ENCODE measurements at regions not wholly inside any gene's neighbourhood (a gene's known extent, or its start where the extent isn't known, plus 50 kb on each side); places are given as distances from the start of the nearest gene placed in this dataset.

DNA sequence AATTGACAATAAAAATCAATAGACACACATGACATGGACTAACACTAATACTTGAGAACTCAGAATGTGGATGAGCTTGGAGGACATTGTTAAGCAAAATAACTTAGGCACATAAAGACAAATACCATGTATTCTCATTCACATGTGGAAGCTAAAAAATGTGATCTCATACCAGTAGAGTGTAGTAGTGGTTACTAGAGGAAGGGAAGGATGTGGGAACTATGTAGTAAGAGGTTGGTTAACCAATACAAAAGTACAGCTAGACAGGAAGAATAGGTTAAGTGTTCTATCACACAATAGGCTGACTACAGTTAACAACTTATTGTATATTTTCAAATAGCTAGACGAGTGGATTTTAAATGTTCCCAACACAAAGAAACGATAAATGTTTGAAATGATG lies 415.8 kb upstream of the KLF12 start (continued):
- TF ChIP-seq, protein P1, sequence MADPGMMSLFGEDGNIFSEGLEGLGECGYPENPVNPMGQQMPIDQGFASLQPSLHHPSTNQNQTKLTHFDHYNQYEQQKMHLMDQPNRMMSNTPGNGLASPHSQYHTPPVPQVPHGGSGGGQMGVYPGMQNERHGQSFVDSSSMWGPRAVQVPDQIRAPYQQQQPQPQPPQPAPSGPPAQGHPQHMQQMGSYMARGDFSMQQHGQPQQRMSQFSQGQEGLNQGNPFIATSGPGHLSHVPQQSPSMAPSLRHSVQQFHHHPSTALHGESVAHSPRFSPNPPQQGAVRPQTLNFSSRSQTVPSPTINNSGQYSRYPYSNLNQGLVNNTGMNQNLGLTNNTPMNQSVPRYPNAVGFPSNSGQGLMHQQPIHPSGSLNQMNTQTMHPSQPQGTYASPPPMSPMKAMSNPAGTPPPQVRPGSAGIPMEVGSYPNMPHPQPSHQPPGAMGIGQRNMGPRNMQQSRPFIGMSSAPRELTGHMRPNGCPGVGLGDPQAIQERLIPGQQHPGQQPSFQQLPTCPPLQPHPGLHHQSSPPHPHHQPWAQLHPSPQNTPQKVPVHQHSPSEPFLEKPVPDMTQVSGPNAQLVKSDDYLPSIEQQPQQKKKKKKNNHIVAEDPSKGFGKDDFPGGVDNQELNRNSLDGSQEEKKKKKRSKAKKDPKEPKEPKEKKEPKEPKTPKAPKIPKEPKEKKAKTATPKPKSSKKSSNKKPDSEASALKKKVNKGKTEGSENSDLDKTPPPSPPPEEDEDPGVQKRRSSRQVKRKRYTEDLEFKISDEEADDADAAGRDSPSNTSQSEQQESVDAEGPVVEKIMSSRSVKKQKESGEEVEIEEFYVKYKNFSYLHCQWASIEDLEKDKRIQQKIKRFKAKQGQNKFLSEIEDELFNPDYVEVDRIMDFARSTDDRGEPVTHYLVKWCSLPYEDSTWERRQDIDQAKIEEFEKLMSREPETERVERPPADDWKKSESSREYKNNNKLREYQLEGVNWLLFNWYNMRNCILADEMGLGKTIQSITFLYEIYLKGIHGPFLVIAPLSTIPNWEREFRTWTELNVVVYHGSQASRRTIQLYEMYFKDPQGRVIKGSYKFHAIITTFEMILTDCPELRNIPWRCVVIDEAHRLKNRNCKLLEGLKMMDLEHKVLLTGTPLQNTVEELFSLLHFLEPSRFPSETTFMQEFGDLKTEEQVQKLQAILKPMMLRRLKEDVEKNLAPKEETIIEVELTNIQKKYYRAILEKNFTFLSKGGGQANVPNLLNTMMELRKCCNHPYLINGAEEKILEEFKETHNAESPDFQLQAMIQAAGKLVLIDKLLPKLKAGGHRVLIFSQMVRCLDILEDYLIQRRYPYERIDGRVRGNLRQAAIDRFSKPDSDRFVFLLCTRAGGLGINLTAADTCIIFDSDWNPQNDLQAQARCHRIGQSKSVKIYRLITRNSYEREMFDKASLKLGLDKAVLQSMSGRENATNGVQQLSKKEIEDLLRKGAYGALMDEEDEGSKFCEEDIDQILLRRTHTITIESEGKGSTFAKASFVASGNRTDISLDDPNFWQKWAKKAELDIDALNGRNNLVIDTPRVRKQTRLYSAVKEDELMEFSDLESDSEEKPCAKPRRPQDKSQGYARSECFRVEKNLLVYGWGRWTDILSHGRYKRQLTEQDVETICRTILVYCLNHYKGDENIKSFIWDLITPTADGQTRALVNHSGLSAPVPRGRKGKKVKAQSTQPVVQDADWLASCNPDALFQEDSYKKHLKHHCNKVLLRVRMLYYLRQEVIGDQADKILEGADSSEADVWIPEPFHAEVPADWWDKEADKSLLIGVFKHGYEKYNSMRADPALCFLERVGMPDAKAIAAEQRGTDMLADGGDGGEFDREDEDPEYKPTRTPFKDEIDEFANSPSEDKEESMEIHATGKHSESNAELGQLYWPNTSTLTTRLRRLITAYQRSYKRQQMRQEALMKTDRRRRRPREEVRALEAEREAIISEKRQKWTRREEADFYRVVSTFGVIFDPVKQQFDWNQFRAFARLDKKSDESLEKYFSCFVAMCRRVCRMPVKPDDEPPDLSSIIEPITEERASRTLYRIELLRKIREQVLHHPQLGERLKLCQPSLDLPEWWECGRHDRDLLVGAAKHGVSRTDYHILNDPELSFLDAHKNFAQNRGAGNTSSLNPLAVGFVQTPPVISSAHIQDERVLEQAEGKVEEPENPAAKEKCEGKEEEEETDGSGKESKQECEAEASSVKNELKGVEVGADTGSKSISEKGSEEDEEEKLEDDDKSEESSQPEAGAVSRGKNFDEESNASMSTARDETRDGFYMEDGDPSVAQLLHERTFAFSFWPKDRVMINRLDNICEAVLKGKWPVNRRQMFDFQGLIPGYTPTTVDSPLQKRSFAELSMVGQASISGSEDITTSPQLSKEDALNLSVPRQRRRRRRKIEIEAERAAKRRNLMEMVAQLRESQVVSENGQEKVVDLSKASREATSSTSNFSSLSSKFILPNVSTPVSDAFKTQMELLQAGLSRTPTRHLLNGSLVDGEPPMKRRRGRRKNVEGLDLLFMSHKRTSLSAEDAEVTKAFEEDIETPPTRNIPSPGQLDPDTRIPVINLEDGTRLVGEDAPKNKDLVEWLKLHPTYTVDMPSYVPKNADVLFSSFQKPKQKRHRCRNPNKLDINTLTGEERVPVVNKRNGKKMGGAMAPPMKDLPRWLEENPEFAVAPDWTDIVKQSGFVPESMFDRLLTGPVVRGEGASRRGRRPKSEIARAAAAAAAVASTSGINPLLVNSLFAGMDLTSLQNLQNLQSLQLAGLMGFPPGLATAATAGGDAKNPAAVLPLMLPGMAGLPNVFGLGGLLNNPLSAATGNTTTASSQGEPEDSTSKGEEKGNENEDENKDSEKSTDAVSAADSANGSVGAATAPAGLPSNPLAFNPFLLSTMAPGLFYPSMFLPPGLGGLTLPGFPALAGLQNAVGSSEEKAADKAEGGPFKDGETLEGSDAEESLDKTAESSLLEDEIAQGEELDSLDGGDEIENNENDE (IDR thresholded peaks at IDR 0.05; ENCODE audit: low read depth, low read length): no peak
- TF ChIP-seq ELF4 (CRISPR knock-in tag; IDR thresholded peaks at IDR 0.05): no peak
- TF ChIP-seq, protein P2, sequence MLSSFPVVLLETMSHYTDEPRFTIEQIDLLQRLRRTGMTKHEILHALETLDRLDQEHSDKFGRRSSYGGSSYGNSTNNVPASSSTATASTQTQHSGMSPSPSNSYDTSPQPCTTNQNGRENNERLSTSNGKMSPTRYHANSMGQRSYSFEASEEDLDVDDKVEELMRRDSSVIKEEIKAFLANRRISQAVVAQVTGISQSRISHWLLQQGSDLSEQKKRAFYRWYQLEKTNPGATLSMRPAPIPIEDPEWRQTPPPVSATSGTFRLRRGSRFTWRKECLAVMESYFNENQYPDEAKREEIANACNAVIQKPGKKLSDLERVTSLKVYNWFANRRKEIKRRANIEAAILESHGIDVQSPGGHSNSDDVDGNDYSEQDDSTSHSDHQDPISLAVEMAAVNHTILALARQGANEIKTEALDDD (IDR thresholded peaks at IDR 0.05): no peak
- TF ChIP-seq, protein P3, sequence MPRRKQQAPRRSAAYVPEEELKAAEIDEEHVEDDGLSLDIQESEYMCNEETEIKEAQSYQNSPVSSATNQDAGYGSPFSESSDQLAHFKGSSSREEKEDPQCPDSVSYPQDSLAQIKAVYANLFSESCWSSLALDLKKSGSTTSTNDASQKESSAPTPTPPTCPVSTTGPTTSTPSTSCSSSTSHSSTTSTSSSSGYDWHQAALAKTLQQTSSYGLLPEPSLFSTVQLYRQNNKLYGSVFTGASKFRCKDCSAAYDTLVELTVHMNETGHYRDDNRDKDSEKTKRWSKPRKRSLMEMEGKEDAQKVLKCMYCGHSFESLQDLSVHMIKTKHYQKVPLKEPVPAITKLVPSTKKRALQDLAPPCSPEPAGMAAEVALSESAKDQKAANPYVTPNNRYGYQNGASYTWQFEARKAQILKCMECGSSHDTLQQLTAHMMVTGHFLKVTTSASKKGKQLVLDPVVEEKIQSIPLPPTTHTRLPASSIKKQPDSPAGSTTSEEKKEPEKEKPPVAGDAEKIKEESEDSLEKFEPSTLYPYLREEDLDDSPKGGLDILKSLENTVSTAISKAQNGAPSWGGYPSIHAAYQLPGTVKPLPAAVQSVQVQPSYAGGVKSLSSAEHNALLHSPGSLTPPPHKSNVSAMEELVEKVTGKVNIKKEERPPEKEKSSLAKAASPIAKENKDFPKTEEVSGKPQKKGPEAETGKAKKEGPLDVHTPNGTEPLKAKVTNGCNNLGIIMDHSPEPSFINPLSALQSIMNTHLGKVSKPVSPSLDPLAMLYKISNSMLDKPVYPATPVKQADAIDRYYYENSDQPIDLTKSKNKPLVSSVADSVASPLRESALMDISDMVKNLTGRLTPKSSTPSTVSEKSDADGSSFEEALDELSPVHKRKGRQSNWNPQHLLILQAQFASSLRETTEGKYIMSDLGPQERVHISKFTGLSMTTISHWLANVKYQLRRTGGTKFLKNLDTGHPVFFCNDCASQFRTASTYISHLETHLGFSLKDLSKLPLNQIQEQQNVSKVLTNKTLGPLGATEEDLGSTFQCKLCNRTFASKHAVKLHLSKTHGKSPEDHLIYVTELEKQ (CRISPR knock-in tag; IDR thresholded peaks at IDR 0.05): no peak
- TF ChIP-seq CHD2 (IDR thresholded peaks at IDR 0.05; ENCODE audit: low read depth, low read length): no peak
- TF ChIP-seq, protein P4, sequence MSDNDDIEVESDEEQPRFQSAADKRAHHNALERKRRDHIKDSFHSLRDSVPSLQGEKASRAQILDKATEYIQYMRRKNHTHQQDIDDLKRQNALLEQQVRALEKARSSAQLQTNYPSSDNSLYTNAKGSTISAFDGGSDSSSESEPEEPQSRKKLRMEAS (CRISPR knock-in tag; IDR thresholded peaks at IDR 0.05): no peak
- TF ChIP-seq NFE2L1 (tag; IDR thresholded peaks at IDR 0.05; ENCODE audit: borderline replicate concordance, low read depth): no peak
- TF ChIP-seq ZSCAN29 (IDR thresholded peaks at IDR 0.05): no peak
- TF ChIP-seq, protein P5, sequence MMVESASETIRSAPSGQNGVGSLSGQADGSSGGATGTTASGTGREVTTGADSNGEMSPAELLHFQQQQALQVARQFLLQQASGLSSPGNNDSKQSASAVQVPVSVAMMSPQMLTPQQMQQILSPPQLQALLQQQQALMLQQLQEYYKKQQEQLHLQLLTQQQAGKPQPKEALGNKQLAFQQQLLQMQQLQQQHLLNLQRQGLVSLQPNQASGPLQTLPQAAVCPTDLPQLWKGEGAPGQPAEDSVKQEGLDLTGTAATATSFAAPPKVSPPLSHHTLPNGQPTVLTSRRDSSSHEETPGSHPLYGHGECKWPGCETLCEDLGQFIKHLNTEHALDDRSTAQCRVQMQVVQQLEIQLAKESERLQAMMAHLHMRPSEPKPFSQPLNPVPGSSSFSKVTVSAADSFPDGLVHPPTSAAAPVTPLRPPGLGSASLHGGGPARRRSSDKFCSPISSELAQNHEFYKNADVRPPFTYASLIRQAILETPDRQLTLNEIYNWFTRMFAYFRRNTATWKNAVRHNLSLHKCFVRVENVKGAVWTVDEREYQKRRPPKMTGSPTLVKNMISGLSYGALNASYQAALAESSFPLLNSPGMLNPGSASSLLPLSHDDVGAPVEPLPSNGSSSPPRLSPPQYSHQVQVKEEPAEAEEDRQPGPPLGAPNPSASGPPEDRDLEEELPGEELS (CRISPR knock-in tag; IDR thresholded peaks at IDR 0.05; ENCODE audit: borderline replicate concordance): no peak
- TF ChIP-seq ZBTB17 (CRISPR knock-in tag; IDR thresholded peaks at IDR 0.05): no peak
- TF ChIP-seq RFX7 (CRISPR knock-in tag; IDR thresholded peaks at IDR 0.05): no peak

Measured in K562 (cell line).